CD14-positive monocyte (primary cell): ENCODE measurements at regions not wholly inside any gene's neighbourhood (a gene's known extent, or its start where the extent isn't known, plus 50 kb on each side); places are given as distances from the start of the nearest gene placed in this dataset.

Experiments used
- DNase-seq, 3 donors: peaks; one replicate each; pipeline ENCODE4 v3.0.0-alpha.2; 2011 to 2022
- H2AFZ ChIP-seq: 2 replicates; pipeline ENCODE4 v1.6.0; 2012; ENCODE audit warnings: mild to moderate bottlenecking, low read depth, low read length, inconsistent platforms; ENCODE audit not compliant: insufficient read depth, poor library complexity, severe bottlenecking
- H3K27ac ChIP-seq, 2 donors: 1 replicate in 1 of 2; 2 replicates in 1 of 2; pipeline ENCODE4 v1.5.1; 2012 to 2013; ENCODE audit warnings: low read length in 2 of 2, control low read depth in 1 of 2, inconsistent platforms in 1 of 2, low read depth in 1 of 2, mild to moderate bottlenecking in 1 of 2
- H3K27me3 ChIP-seq, 2 donors: one replicate each; pipeline versions ENCODE4 v1.6.0 to v1.6.1; 2011 to 2013; ENCODE audit warnings: low read length in 2 of 2; ENCODE audit not compliant: control insufficient read depth in 2 of 2, insufficient read depth in 2 of 2
- H3K36me3 ChIP-seq, 2 donors: replicated peaks in 1 of 2; 1 replicate in 1 of 2; 2 replicates in 1 of 2; pipeline versions ENCODE4 v1.5.1 to v1.6.1; 2012 to 2013; ENCODE audit warnings: low read length in 2 of 2, control low read depth in 1 of 2, inconsistent platforms in 1 of 2, mild to moderate bottlenecking in 1 of 2; ENCODE audit not compliant: insufficient read depth in 2 of 2, control insufficient read depth in 1 of 2
- H3K4me1 ChIP-seq, 2 donors: 1 replicate in 1 of 2; 2 replicates in 1 of 2; pipeline versions ENCODE4 v1.5.1 to v1.6.1; 2012 to 2013; ENCODE audit warnings: low read length in 2 of 2, control low read depth in 1 of 2, inconsistent platforms in 1 of 2, mild to moderate bottlenecking in 1 of 2, moderate library complexity in 1 of 2; ENCODE audit not compliant: insufficient read depth in 2 of 2, control insufficient read depth in 1 of 2
- H3K4me2 ChIP-seq: replicated peaks from 2 replicates; pipeline ENCODE3; 2012; ENCODE audit warnings: low read length, moderate library complexity, mild to moderate bottlenecking; ENCODE audit not compliant: poor library complexity, severe bottlenecking; ENCODE audit errors: extremely low read depth
- H3K4me3 ChIP-seq, 3 experiments: fragments of 200-600 bp in 1 of 3; sonication (generic) in 1 of 3; replicated peaks in 1 of 3; 1 replicate in 2 of 3; 2 replicates in 1 of 3; pipeline ENCODE4 v1.5.1; 2011 to 2013; ENCODE audit warnings: low read length in 3 of 3, mild to moderate bottlenecking in 3 of 3, control low read depth in 2 of 3, low read depth in 2 of 3, inconsistent platforms in 1 of 3, moderate library complexity in 1 of 3
- H3K79me2 ChIP-seq: 2 replicates; pipeline ENCODE4 v1.6.0; 2012; ENCODE audit warnings: mild to moderate bottlenecking, control low read depth, inconsistent platforms, low read length, moderate library complexity; ENCODE audit not compliant: insufficient read depth
- H3K9ac ChIP-seq: 2 replicates; pipeline ENCODE4 v1.6.0; 2017; ENCODE audit warnings: low read length, mild to moderate bottlenecking; ENCODE audit not compliant: insufficient read depth, poor library complexity, severe bottlenecking
- H3K9me3 ChIP-seq, 2 donors: replicated peaks in 1 of 2; 1 replicate in 1 of 2; 2 replicates in 1 of 2; pipeline versions ENCODE4 v1.5.1 to v1.6.1; 2012 to 2013; ENCODE audit warnings: low read length in 2 of 2, control low read depth in 1 of 2; ENCODE audit not compliant: control insufficient read depth in 1 of 2, insufficient read depth in 1 of 2
- H4K20me1 ChIP-seq: 2 replicates; pipeline ENCODE4 v1.6.0; 2012; ENCODE audit warnings: mild to moderate bottlenecking, low read length, control low read depth, moderate library complexity; ENCODE audit not compliant: insufficient read depth
- H3K27ac Mint-ChIP-seq, 7 donors: one replicate each; pipeline ENCODE4 v1.8.0; 2020; ENCODE audit warnings: mild to moderate bottlenecking in 7 of 7, mixed read lengths in 7 of 7, moderate library complexity in 6 of 7, inconsistent platforms in 2 of 7
- H3K27me3 Mint-ChIP-seq, 3 donors: one replicate each; pipeline ENCODE4 v1.8.0; 2021 to 2022; ENCODE audit warnings: low read depth in 3 of 3, mild to moderate bottlenecking in 3 of 3, mixed read lengths in 3 of 3, moderate library complexity in 3 of 3, inconsistent platforms in 1 of 3
- H3K36me3 Mint-ChIP-seq, 2 donors: one replicate each; pipeline ENCODE4 v1.8.0; 2020; ENCODE audit warnings: mixed read lengths in 2 of 2, inconsistent platforms in 1 of 2, mild to moderate bottlenecking in 1 of 2
- H3K4me1 Mint-ChIP-seq: one replicate; pipeline ENCODE4 v1.8.0; 2020; ENCODE audit warnings: mild to moderate bottlenecking, mixed read lengths
- H3K4me3 Mint-ChIP-seq, 2 donors: one replicate each; pipeline ENCODE4 v1.8.0; 2020; ENCODE audit warnings: mild to moderate bottlenecking in 2 of 2, mixed read lengths in 2 of 2, moderate library complexity in 1 of 2
- H3K9me3 Mint-ChIP-seq, 7 donors: one replicate each; pipeline ENCODE4 v1.8.0; 2020 to 2022; ENCODE audit warnings: mixed read lengths in 7 of 7, mild to moderate bottlenecking in 6 of 7, moderate library complexity in 6 of 7, inconsistent platforms in 2 of 7
- CTCF ChIP-seq: fragments of 200-600 bp; IDR thresholded peaks from one replicate; pipeline ENCODE4 v1.8.0; 2022; ENCODE audit warnings: antibody characterized with exemption, mild to moderate bottlenecking
- WGBS: methylation state at CpG from one replicate; pipeline ENCODE4 v1.1.5; 2013; ENCODE audit warnings: missing lambda C conversion rate; ENCODE audit not compliant: insufficient coverage; 5-methylcytosine and 5-hydroxymethylcytosine counted together
- intact Hi-C, 2 donors: fragments of 100-400 bp; cut with micrococcal nuclease; formaldehyde crosslinking; loops; one replicate each; pipeline versions ENCODE4 v1.15.0 to v1.15.1; 2023

- H3K36me3 Mint-ChIP-seq, result no peaks in the 10 kb centered on the region
- peaks cover 0 to 4% (median 2%) of the 10 kb centered on the region in 3 donors for H3K27me3 Mint-ChIP-seq
- H3K4me1 Mint-ChIP-seq, result peaks cover 13% of the 10 kb centered on the region
- 75% methylated on average over 1 of the region's 1 CpG for WGBS
- Histone ChIP-seq H3K4me3 (no peak overlapping the region), H3K27me3 (no peaks in the 10 kb centered on the region), H3K36me3 (no peaks in the 10 kb centered on the region), H4K20me1 (no peaks in the 10 kb centered on the region), H3K9me3 (no peaks in the 10 kb centered on the region), H3K27ac (no peak overlapping the region), H3K9ac (no peak overlapping the region), H3K79me2 (no peaks in the 10 kb centered on the region), H3K4me2 (no peak overlapping the region), H2AFZ (no peak overlapping the region), H3K4me1 (peaks cover 4 to 5% of the 10 kb centered on the region in 2 donors)
- intact Hi-C loops, result no loop called here
- H3K27ac Mint-ChIP-seq, result no peak overlapping the region
- no peak overlapping the region for H3K4me3 Mint-ChIP-seq
- peaks cover 0 to 3% (median 0%) of the 10 kb centered on the region in 7 donors for H3K9me3 Mint-ChIP-seq
- TF ChIP-seq CTCF, result no peak
- DNase-seq, result no peak
Measured at GRCh38 chr3:16765661-16766060, 119.1 kb upstream of the PLCL2 start.

- Histone ChIP-seq H3K36me3 (no peaks in the 10 kb centered on the region), H3K79me2 (no peaks in the 10 kb centered on the region), H2AFZ (no peak overlapping the region), H3K4me2 (no peak overlapping the region), H3K9ac (no peak overlapping the region), H3K9me3 (no peaks in the 10 kb centered on the region), H3K4me1 (peaks cover 4 to 5% of the 10 kb centered on the region in 2 donors), H4K20me1 (no peaks in the 10 kb centered on the region), H3K4me3 (no peak overlapping the region), H3K27ac (no peak overlapping the region), H3K27me3 (no peaks in the 10 kb centered on the region)
- intact Hi-C loops, result no loop called here
- no peak for TF ChIP-seq CTCF
- Mint-ChIP-seq H3K9me3 (peaks cover 0 to 3% (median 2%) of the 10 kb centered on the region in 7 donors), H3K4me3 (no peak overlapping the region), H3K27ac (no peak overlapping the region), H3K27me3 (peaks cover 0 to 4% (median 2%) of the 10 kb centered on the region in 3 donors), H3K36me3 (no peaks in the 10 kb centered on the region), H3K4me1 (peaks cover 13% of the 10 kb centered on the region)
- DNase-seq, result no peak
- 100% methylated on average over 1 of the region's 3 CpGs for WGBS
Measured at GRCh38 chr3:16767006-16767405, 117.7 kb upstream of the PLCL2 start.
